Tibial artery (tissue), 4 donors: ENCODE measurements at regions not wholly inside any gene's neighbourhood (a gene's known extent, or its start where the extent isn't known, plus 50 kb on each side); places are given as distances from the start of the nearest gene placed in this dataset.

Source experiments
- DNase-seq, 2 donors: peaks; one replicate each; pipeline ENCODE4 v3.0.0-alpha.2; 2019
- H3K27ac ChIP-seq, 2 donors: fragments of 200-600 bp; sonication (generic) in 1 of 2; 1 replicate in 1 of 2; 2 replicates in 1 of 2; pipeline ENCODE4 v1.5.1; 2018 to 2019; ENCODE audit warnings: mild to moderate bottlenecking in 1 of 2
- H3K27me3 ChIP-seq, 2 donors: fragments of 200-600 bp; sonication (generic) in 1 of 2; one replicate each; pipeline versions ENCODE4 v1.5.1 to v1.6.0; 2016 to 2019
- H3K36me3 ChIP-seq, 3 donors: fragments of 200-600 bp; sonication (generic) in 2 of 3; one replicate each; pipeline ENCODE4 v1.5.1; 2016 to 2019; ENCODE audit warnings: mild to moderate bottlenecking in 2 of 3
- H3K4me1 ChIP-seq, 4 donors: fragments of 200-600 bp; sonication (generic) in 2 of 4; 1 replicate in 3 of 4; 2 replicates in 1 of 4; pipeline ENCODE4 v1.5.1; 2016 to 2019
- H3K4me3 ChIP-seq, 2 donors: fragments of 200-600 bp; sonication (generic) in 1 of 2; 1 replicate in 1 of 2; 2 replicates in 1 of 2; pipeline ENCODE4 v1.5.1; 2018 to 2019; ENCODE audit warnings: mild to moderate bottlenecking in 2 of 2
- H3K9me3 ChIP-seq, 3 donors: fragments of 200-600 bp; sonication (generic) in 1 of 3; one replicate each; pipeline ENCODE4 v1.5.1; 2016 to 2019
- CTCF ChIP-seq, 2 experiments: fragments of 200-600 bp in 1 of 2; fragments of 450-650 bp in 1 of 2; IDR thresholded peaks; one replicate each; pipeline ENCODE4 v1.5.1; 2017 to 2019; ENCODE audit warnings: antibody characterized with exemption in 2 of 2, mild to moderate bottlenecking in 1 of 2, moderate library complexity in 1 of 2
- intact Hi-C: fragments of 100-400 bp; cut with DNase I; formaldehyde crosslinking; loops from one replicate; pipeline ENCODE4 v1.15.0; 2023; ENCODE audit warnings: low total_unique reads

GRCh38 chr4:85411386-85411785 is 63.6 kb upstream of the ARHGAP24 start:
- no peak overlapping the region for H3K4me3 ChIP-seq
- no peaks in the 10 kb centered on the region for H3K4me1 ChIP-seq
- no peaks in the 10 kb centered on the region for H3K9me3 ChIP-seq
- H3K27ac ChIP-seq: no peak overlapping the region
- no peak for TF ChIP-seq CTCF (IDR thresholded peaks at IDR 0.05)
- H3K36me3 ChIP-seq: no peaks in the 10 kb centered on the region
- intact Hi-C loops: no loop called here
- no peaks in the 10 kb centered on the region for H3K27me3 ChIP-seq
- DNase-seq: no peak

- Histone ChIP-seq H3K9me3 (no peaks in the 10 kb centered on the region), H3K27ac (no peak overlapping the region), H3K36me3 (no peaks in the 10 kb centered on the region), H3K27me3 (no peaks in the 10 kb centered on the region), H3K4me1 (no peaks in the 10 kb centered on the region), H3K4me3 (no peak overlapping the region)
- no peak for TF ChIP-seq CTCF (IDR thresholded peaks at IDR 0.05)
- intact Hi-C loops: no loop called here
- DNase-seq: no peak
Measured at GRCh38 chr4:85414972-85415371, 60.0 kb upstream of the ARHGAP24 start.

- H3K4me1 ChIP-seq: no peaks in the 10 kb centered on the region
- no peaks in the 10 kb centered on the region for H3K9me3 ChIP-seq
- H3K36me3 ChIP-seq: no peaks in the 10 kb centered on the region
- DNase-seq: no peak
- no peak for TF ChIP-seq CTCF (IDR thresholded peaks at IDR 0.05)
- intact Hi-C loops: no loop called here
- no peak overlapping the region for H3K27ac ChIP-seq
- no peaks in the 10 kb centered on the region for H3K27me3 ChIP-seq
- H3K4me3 ChIP-seq: no peak overlapping the region
Measured at GRCh38 chr4:85416094-85416493, 58.9 kb upstream of the ARHGAP24 start.

- DNase-seq: no peak
- no peak overlapping the region for H3K4me3 ChIP-seq
- no peaks in the 10 kb centered on the region for H3K4me1 ChIP-seq
- H3K9me3 ChIP-seq: no peaks in the 10 kb centered on the region
- intact Hi-C loops: no loop called here
- H3K36me3 ChIP-seq: no peaks in the 10 kb centered on the region
- no peak for TF ChIP-seq CTCF (IDR thresholded peaks at IDR 0.05)
- no peaks in the 10 kb centered on the region for H3K27me3 ChIP-seq
- H3K27ac ChIP-seq: no peak overlapping the region
Measured at GRCh38 chr4:85419103-85419502, 55.8 kb upstream of the ARHGAP24 start.

GRCh38 chr4:85420831-85421230 is 54.1 kb upstream of the ARHGAP24 start:
- Histone ChIP-seq H3K9me3 (no peaks in the 10 kb centered on the region), H3K4me1 (no peaks in the 10 kb centered on the region), H3K4me3 (no peak overlapping the region), H3K27me3 (no peaks in the 10 kb centered on the region), H3K36me3 (no peaks in the 10 kb centered on the region), H3K27ac (no peak overlapping the region)
- no peak for DNase-seq
- TF ChIP-seq CTCF (IDR thresholded peaks at IDR 0.05): no peak
- intact Hi-C loops: no loop called here

GRCh38 chr4:85423431-85423830 is 51.5 kb upstream of the ARHGAP24 start:
- H3K36me3 ChIP-seq: no peaks in the 10 kb centered on the region
- no peaks in the 10 kb centered on the region for H3K27me3 ChIP-seq
- TF ChIP-seq CTCF (IDR thresholded peaks at IDR 0.05): no peak
- intact Hi-C loops: no loop called here
- DNase-seq: no peak
- H3K9me3 ChIP-seq: no peaks in the 10 kb centered on the region
- H3K4me1 ChIP-seq: no peaks in the 10 kb centered on the region
- no peak overlapping the region for H3K4me3 ChIP-seq
- no peak overlapping the region for H3K27ac ChIP-seq
